HepG2 (cell line): ENCODE measurements at regions not wholly inside any gene's neighbourhood (a gene's known extent, or its start where the extent isn't known, plus 50 kb on each side); places are given as distances from the start of the nearest gene placed in this dataset.

Experiments used
- ERF ChIP-seq: IDR thresholded peaks from 2 replicates; pipeline ENCODE4 v1.6.1; 2018; ENCODE audit warnings: missing biosample characterization, missing genetic modification reagents
- GZF1 ChIP-seq: sonication (generic); formaldehyde crosslinking; IDR thresholded peaks from 2 replicates; pipeline ENCODE4 v1.5.1; 2020; ENCODE audit warnings: mild to moderate bottlenecking, missing genetic modification reagents
- IKZF4 ChIP-seq: sonication (generic); formaldehyde crosslinking; IDR thresholded peaks from 2 replicates; pipeline ENCODE4 v1.5.1; 2020; ENCODE audit warnings: borderline replicate concordance, mild to moderate bottlenecking, low read depth, missing genetic modification reagents; ENCODE audit errors: not compliant biosample characterization
- MIER2 ChIP-seq: IDR thresholded peaks from 2 replicates; pipeline ENCODE4 v1.6.1; 2016; ENCODE audit warnings: missing biosample characterization, missing genetic modification reagents
- MTF2 ChIP-seq: sonication (generic); formaldehyde crosslinking; IDR thresholded peaks from 2 replicates; pipeline ENCODE4 v1.5.0; 2020; ENCODE audit warnings: missing genetic modification reagents, borderline replicate concordance
- NFYB ChIP-seq: sonication (generic); formaldehyde crosslinking; IDR thresholded peaks from 2 replicates; pipeline ENCODE4 v1.4.0; 2020; ENCODE audit warnings: missing genetic modification reagents
- NONO ChIP-seq, 2 experiments: fragments of 450-650 bp in 1 of 2; sonication (generic) in 1 of 2; formaldehyde crosslinking in 1 of 2; IDR thresholded peaks in 1 of 2; conservative IDR thresholded peaks in 1 of 2; 2 replicates each; pipeline versions ENCODE4 v1.6.1 to v1.8.0; 2017 to 2022; ENCODE audit warnings: mild to moderate bottlenecking in 1 of 2, missing genetic modification reagents in 1 of 2, moderate library complexity in 1 of 2
- NRL ChIP-seq: sonication (generic); formaldehyde crosslinking; IDR thresholded peaks from 2 replicates; pipeline ENCODE4 v1.5.0; 2020; ENCODE audit warnings: missing genetic modification reagents, mild to moderate bottlenecking, moderate library complexity, borderline replicate concordance
- SALL2 ChIP-seq: sonication (generic); formaldehyde crosslinking; IDR thresholded peaks from 2 replicates; pipeline ENCODE4 v1.8.1; 2023; ENCODE audit warnings: mild to moderate bottlenecking, missing genetic modification reagents, inconsistent platforms
- YY1 ChIP-seq: IDR thresholded peaks from 2 replicates; pipeline ENCODE4 v1.6.1; 2011; ENCODE audit warnings: low read length, low read depth, moderate library complexity, mild to moderate bottlenecking; ENCODE audit not compliant: insufficient read depth, insufficient replicate concordance
- ZFP36 ChIP-seq: fragments of 150-350 bp; IDR thresholded peaks from 2 replicates; pipeline ENCODE4 v1.6.1; 2018; ENCODE audit warnings: borderline replicate concordance, low read length, low read depth; ENCODE audit not compliant: partially characterized antibody
- ZNF33A ChIP-seq: sonication (generic); formaldehyde crosslinking; IDR thresholded peaks from 2 replicates; pipeline ENCODE4 v1.5.1; 2020; ENCODE audit warnings: missing genetic modification reagents, mild to moderate bottlenecking, moderate library complexity, borderline replicate concordance
- ZNF34 ChIP-seq: sonication (generic); formaldehyde crosslinking; IDR thresholded peaks from 2 replicates; pipeline ENCODE4 v1.4.0; 2020; ENCODE audit warnings: mild to moderate bottlenecking, missing genetic modification reagents, borderline replicate concordance
- ZNF572 ChIP-seq: sonication (generic); formaldehyde crosslinking; IDR thresholded peaks from 2 replicates; pipeline ENCODE4 v1.5.1; 2020; ENCODE audit warnings: mild to moderate bottlenecking, missing genetic modification reagents
- ZNF660 ChIP-seq: sonication (generic); formaldehyde crosslinking; IDR thresholded peaks from 2 replicates; pipeline ENCODE4 v1.5.1; 2020; ENCODE audit warnings: mild to moderate bottlenecking, low read depth, missing genetic modification reagents, borderline replicate concordance
- ZNF7 ChIP-seq: IDR thresholded peaks from 2 replicates; pipeline ENCODE4 v1.6.1; 2016; ENCODE audit warnings: missing biosample characterization, missing genetic modification reagents
- TF ChIP-seq, protein P1 (sequence below): sonication (generic); formaldehyde crosslinking; IDR thresholded peaks from 2 replicates; pipeline ENCODE4 v1.5.1; 2020; ENCODE audit warnings: missing genetic modification reagents, mild to moderate bottlenecking, borderline replicate concordance
- TF ChIP-seq, protein P2 (sequence below): sonication (generic); formaldehyde crosslinking; IDR thresholded peaks from 2 replicates; pipeline ENCODE4 v1.5.1; 2020; ENCODE audit warnings: mild to moderate bottlenecking, moderate library complexity, missing genetic modification reagents
- TF ChIP-seq, protein P3 (sequence below): sonication (generic); formaldehyde crosslinking; IDR thresholded peaks from 2 replicates; pipeline ENCODE4 v1.5.1; 2020; ENCODE audit warnings: mild to moderate bottlenecking, missing genetic modification reagents, borderline replicate concordance

DNA sequence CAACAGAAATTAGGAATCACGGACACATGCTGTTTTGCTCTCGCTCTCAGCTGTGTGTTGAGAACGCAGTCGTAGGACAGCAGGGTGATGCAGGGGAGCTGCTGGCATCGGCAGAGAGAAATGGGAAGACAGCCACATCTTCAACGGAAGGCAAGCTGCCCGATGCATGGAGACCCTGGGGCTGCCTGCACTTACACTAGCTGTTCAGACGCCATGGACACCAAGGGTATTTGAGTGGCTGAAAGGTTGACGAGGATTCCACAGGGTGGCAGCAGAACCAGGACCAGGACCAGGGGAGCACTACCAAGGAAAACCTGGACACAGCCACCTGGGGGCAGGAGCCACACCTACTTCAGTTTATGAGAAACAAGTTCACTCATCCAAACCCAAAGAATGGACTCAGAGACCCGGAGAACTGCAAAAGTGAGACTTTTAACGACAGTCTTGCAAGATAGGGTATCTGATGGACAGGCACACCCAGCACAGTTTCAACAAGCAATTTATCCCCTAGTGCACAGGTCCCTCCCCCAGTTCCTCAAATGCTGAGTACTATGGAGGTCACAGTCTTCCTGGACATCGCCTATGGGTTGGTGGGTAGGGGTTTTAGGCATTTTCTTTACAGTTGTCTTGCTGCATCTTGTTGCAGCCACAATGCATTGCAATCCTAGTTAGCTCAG, 56.3 kb upstream of the ENTPD6 start (continued):
- no peak for TF ChIP-seq IKZF4 (CRISPR knock-in tag)
- TF ChIP-seq ZNF33A (CRISPR knock-in tag): no peak
- TF ChIP-seq ZNF660 (CRISPR knock-in tag): no peak
- no peak for TF ChIP-seq ZNF572 (CRISPR knock-in tag)
- peak; percentile 45; the same call in 1 of the 2 replicates for TF ChIP-seq MIER2 (CRISPR knock-in tag)
- no peak for TF ChIP-seq NFYB
- TF ChIP-seq ZNF7 (CRISPR knock-in tag): peak; percentile 98
- TF ChIP-seq NRL (CRISPR knock-in tag): 0 out of 2 replicates have a peak, but pooled peaks have one; percentile 47
- peak; percentile 41; the same call in 1 of the 2 replicates for TF ChIP-seq ZNF34 (CRISPR knock-in tag)
- TF ChIP-seq, protein P1, sequence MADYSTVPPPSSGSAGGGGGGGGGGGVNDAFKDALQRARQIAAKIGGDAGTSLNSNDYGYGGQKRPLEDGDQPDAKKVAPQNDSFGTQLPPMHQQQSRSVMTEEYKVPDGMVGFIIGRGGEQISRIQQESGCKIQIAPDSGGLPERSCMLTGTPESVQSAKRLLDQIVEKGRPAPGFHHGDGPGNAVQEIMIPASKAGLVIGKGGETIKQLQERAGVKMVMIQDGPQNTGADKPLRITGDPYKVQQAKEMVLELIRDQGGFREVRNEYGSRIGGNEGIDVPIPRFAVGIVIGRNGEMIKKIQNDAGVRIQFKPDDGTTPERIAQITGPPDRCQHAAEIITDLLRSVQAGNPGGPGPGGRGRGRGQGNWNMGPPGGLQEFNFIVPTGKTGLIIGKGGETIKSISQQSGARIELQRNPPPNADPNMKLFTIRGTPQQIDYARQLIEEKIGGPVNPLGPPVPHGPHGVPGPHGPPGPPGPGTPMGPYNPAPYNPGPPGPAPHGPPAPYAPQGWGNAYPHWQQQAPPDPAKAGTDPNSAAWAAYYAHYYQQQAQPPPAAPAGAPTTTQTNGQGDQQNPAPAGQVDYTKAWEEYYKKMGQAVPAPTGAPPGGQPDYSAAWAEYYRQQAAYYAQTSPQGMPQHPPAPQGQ: 0 out of 2 replicates have a peak, but pooled peaks have one; percentile 38
- peak; percentile 69 for TF ChIP-seq ZFP36
- peak; percentile 59; the same call in 1 of the 2 replicates for TF ChIP-seq ERF (CRISPR knock-in tag)
- no peak for TF ChIP-seq SALL2 (CRISPR knock-in tag)
- no peak for TF ChIP-seq MTF2 (CRISPR knock-in tag)
- TF ChIP-seq, protein P2, sequence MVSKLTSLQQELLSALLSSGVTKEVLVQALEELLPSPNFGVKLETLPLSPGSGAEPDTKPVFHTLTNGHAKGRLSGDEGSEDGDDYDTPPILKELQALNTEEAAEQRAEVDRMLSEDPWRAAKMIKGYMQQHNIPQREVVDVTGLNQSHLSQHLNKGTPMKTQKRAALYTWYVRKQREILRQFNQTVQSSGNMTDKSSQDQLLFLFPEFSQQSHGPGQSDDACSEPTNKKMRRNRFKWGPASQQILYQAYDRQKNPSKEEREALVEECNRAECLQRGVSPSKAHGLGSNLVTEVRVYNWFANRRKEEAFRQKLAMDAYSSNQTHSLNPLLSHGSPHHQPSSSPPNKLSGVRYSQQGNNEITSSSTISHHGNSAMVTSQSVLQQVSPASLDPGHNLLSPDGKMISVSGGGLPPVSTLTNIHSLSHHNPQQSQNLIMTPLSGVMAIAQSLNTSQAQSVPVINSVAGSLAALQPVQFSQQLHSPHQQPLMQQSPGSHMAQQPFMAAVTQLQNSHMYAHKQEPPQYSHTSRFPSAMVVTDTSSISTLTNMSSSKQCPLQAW: 0 out of 2 replicates have a peak, but pooled peaks have one; percentile 52
- TF ChIP-seq NONO (IDR thresholded peaks at IDR 0.05): no peak
- TF ChIP-seq NONO (CRISPR knock-in tag; conservative IDR thresholded peaks at IDR 0.05): no peak
- TF ChIP-seq, protein P3, sequence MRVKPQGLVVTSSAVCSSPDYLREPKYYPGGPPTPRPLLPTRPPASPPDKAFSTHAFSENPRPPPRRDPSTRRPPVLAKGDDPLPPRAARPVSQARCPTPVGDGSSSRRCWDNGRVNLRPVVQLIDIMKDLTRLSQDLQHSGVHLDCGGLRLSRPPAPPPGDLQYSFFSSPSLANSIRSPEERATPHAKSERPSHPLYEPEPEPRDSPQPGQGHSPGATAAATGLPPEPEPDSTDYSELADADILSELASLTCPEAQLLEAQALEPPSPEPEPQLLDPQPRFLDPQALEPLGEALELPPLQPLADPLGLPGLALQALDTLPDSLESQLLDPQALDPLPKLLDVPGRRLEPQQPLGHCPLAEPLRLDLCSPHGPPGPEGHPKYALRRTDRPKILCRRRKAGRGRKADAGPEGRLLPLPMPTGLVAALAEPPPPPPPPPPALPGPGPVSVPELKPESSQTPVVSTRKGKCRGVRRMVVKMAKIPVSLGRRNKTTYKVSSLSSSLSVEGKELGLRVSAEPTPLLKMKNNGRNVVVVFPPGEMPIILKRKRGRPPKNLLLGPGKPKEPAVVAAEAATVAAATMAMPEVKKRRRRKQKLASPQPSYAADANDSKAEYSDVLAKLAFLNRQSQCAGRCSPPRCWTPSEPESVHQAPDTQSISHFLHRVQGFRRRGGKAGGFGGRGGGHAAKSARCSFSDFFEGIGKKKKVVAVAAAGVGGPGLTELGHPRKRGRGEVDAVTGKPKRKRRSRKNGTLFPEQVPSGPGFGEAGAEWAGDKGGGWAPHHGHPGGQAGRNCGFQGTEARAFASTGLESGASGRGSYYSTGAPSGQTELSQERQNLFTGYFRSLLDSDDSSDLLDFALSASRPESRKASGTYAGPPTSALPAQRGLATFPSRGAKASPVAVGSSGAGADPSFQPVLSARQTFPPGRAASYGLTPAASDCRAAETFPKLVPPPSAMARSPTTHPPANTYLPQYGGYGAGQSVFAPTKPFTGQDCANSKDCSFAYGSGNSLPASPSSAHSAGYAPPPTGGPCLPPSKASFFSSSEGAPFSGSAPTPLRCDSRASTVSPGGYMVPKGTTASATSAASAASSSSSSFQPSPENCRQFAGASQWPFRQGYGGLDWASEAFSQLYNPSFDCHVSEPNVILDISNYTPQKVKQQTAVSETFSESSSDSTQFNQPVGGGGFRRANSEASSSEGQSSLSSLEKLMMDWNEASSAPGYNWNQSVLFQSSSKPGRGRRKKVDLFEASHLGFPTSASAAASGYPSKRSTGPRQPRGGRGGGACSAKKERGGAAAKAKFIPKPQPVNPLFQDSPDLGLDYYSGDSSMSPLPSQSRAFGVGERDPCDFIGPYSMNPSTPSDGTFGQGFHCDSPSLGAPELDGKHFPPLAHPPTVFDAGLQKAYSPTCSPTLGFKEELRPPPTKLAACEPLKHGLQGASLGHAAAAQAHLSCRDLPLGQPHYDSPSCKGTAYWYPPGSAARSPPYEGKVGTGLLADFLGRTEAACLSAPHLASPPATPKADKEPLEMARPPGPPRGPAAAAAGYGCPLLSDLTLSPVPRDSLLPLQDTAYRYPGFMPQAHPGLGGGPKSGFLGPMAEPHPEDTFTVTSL (CRISPR knock-in tag): no peak
- no peak for TF ChIP-seq GZF1 (CRISPR knock-in tag)
- peak; percentile 23 for TF ChIP-seq YY1
